Right kidney (tissue), 1 donor: ENCODE measurements at regions not wholly inside any gene's neighbourhood (a gene's known extent, or its start where the extent isn't known, plus 50 kb on each side); places are given as distances from the start of the nearest gene placed in this dataset.
"Not testable (repeated sequence)": the region's sequence is repeated elsewhere in the genome, so short reads cannot be mapped to it uniquely, and the experiment has no call there.

Experiments
- DNase-seq: peaks from one replicate; pipeline ENCODE4 v3.0.0-alpha.2; 2016

DNA sequence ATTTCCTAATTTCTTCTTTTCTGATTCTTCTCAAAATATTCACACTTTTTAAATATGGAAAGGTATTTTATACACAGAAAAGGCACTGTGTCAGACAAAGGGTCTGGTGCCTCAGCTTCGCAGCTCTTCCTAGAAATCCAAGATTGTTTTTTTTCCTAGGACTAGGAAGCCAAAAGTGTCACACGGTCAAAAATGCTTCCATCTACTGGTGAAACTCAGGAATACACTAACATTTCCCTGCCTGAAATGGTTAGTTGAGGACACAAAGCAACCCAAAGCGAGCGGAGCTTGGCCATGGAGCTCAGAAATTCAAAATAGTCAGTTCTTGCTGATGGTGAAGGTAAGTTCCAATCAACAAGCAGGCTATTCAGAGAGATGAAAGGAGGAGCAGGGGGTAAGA, 426.5 kb upstream of the RASGRP1 start:
- peak; percentile 12 for DNase-seq

- no peak for DNase-seq
Observed at GRCh38 chr15:38991701-38992100, 427.1 kb upstream of the RASGRP1 start.

- peak; percentile 26 for DNase-seq
Observed at GRCh38 chr15:38992506-38992905, 427.9 kb upstream of the RASGRP1 start.

GRCh38 chr15:38992930-38993329, 428.3 kb upstream of the RASGRP1 start:
- DNase-seq: no peak

GRCh38 chr15:38994310-38994709, 429.7 kb upstream of the RASGRP1 start:
- DNase-seq: no peak

GRCh38 chr15:38996111-38996631, 431.6 kb upstream of the RASGRP1 start:
- no peak for DNase-seq

DNA sequence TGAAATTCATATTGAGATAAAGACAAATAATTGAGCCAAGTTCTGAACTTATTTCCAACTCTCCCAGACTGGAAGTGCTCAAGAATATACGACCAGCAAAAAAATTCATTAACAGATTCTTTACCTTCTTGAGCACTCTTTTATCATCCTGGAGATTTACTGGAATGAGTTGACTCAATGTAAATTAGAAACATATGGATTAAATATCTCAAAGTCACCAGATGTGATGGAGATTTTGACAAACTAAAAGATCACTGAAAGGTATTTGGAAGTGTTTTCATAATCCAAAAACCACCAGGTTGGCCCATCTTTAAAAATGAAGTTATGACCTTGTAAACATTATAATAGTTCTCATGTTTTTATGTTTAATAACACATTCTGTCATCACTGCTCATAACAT, 433.2 kb upstream of the RASGRP1 start:
- no peak for DNase-seq

DNA sequence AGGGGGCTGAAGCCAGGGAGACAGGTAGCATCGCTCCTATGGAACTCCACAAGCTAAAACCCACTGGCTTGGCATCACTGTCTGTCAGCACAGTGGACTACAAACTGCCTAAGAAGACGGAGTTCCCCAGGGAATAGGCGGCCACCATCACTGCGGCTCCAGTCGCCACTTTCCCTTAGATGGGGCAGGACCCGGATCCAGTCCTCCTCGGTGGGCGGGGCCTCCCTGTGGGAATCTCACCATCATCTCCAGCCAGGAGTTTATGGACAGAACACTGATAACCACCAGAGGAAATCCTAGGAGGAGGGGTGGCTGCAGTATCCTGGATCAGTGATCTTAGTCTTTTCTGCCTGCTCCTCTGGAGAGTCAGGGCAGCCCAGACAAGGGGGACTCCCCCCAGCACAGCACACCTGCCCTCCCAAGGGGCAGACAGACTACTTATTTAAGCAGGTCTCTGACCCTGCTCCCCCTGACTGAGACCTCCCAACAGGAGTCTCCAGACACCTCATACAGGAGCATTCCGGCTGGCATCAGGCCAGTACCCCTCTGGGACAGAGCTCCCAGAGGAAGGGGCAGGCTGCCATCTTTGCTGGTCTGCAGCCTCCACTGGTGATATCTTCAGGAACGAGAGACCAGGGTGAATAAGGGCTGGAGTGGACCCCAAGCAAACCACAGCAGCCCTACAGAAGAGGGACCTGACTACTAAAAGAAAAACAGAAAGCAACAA, 435.6 kb upstream of the RASGRP1 start:
- no peak for DNase-seq

- no peak for DNase-seq
Observed at GRCh38 chr15:39009740-39010139, 445.1 kb upstream of the RASGRP1 start.

- DNase-seq: not testable (repeated sequence)
Observed at GRCh38 chr15:39011066-39011465, 446.5 kb upstream of the RASGRP1 start.

DNA sequence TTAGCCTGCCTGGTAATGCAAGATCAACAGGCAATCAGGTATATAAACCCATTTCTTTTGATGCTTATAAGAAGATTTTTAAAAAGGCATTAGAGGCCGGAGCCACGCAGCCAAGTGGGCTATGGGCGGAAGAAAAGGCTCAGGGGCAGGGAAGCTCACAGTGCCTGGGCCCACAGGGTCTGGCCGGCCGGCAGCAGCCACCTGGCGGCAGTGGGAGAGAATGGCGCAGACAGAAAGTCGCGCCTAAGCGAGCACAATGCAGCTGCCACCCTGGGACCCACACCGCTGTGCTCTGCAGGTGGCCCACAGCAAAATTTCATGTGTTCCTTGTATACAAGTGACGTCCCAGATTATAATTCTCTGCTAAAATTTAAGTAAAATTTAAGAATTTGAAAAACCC, 448.6 kb upstream of the RASGRP1 start:
- DNase-seq: no peak

DNA sequence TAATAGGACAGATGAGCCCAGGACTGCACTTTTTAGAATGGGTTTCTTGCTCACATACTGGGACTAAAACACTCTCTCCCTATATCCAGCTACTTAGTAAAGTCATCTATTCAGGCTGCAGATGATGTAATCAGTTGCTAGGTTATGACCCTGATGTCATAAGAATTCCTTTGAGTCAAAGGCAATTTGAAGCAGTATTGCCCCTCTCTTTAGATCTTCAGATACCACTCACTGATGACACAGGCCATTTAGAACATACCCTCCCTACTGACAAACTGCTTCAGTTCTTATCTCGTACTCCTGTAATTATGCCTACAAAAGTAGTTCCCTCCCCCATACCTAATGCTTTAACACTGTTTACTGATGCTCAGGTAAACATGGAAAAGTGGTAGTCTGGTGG, 450.1 kb upstream of the RASGRP1 start:
- no peak for DNase-seq

- no peak for DNase-seq
Observed at GRCh38 chr15:39016706-39017105, 452.1 kb upstream of the RASGRP1 start.

GRCh38 chr15:39018966-39019365, 454.4 kb upstream of the RASGRP1 start:
- no peak for DNase-seq

GRCh38 chr15:39021341-39021740, 456.7 kb upstream of the RASGRP1 start:
- DNase-seq: no peak

GRCh38 chr15:39022532-39023305, 458.1 kb upstream of the RASGRP1 start:
- DNase-seq: no peak

DNA sequence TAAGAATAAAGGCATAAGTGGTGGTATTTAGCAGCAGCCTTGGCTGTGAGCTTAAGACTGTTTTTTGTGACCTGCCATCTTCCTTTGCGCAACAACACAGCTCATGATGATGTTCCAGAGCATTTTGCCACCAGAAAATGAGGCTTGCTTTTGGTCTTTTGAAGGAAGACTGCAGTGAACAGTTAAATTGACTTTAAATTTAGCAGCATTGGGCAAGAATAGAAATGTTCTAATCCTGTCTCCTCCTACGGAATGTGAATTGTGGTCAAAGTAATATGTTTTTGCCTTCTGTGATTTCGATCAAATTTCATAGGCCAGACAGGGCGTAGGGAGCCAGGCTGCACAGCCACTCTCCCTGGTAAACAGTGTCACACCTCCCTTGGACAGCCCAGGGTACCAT, 460.7 kb upstream of the RASGRP1 start:
- DNase-seq: no peak

GRCh38 chr15:39025881-39026280, 461.3 kb upstream of the RASGRP1 start:
- no peak for DNase-seq

GRCh38 chr15:39028069-39028468, 463.5 kb upstream of the RASGRP1 start:
- DNase-seq: no peak

- no peak for DNase-seq
Observed at GRCh38 chr15:39029741-39030140, 465.1 kb upstream of the RASGRP1 start.

DNA sequence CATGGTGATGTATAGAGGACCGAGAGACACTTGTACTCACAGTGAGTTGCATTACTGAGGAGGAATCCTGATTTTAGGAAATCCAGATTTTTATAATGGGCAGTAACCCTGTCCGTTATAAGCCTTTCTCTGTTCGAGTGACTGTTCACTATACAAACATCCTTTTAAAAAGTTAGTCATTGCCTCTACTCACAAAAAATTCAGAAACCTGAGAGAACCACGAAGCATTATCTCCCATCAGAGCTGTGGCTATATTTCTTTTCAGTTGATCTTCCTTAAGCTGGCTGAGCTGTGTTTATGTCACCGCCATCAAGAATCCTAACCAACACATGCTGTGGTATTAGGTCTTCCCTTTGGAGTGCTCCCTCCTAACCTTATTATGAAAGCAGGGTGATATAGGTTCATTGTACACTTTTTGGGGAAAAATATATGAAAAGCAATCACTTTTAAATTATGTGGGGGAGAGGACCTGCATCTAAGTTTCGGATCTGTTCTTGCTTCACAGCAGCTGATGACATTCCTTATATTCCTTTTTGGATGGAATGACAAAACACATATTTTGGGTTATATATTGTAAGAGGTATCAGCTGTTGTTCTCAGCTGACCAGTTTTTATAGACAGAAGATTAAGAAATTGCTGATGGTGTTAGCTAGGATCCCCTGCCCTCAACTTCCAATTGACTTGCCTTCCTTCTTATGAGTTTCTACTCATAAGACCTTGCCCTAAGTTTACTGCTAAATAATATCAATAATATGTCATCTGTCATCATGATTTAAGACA, 465.9 kb upstream of the RASGRP1 start:
- no peak for DNase-seq

GRCh38 chr15:39031596-39031995, 467.0 kb upstream of the RASGRP1 start:
- no peak for DNase-seq

- DNase-seq: no peak
Observed at GRCh38 chr15:39034816-39035215, 470.2 kb upstream of the RASGRP1 start.
